ENCODE measurements at regions not wholly inside any gene's neighbourhood (a gene's known extent, or its start where the extent isn't known, plus 50 kb on each side); places are given as distances from the start of the nearest gene placed in this dataset.
A peak's percentile ranks its signal among the peaks of the same experiment; 100 is the strongest.

GRCh38 chr9:81108391-81108790 is 581.0 kb downstream of the TLE1 start:
- Histone ChIP-seq H3K36me3 (no peaks in the 10 kb centered on the region), H3K27me3 (no peaks in the 10 kb centered on the region), H3K27ac (no peak overlapping the region), H3K9me3 (no peaks in the 10 kb centered on the region), H3K4me1 (no peaks in the 10 kb centered on the region), H3K4me3 (no peak overlapping the region)
- intact Hi-C loops (cut with DNase I) = no loop called here
- DNase-seq (ENCODE audit: extremely low spot score in 2 of 2) = no peak
- TF ChIP-seq POLR2A (IDR thresholded peaks at IDR 0.05) (no peak), POLR2AphosphoS5 (IDR thresholded peaks at IDR 0.05; ENCODE audit: insufficient read depth in 1 of 2, low read depth in 1 of 2) (no peak), CTCF (IDR thresholded peaks at IDR 0.05) (no peak)

- Histone ChIP-seq H3K27ac (no peak overlapping the region), H3K4me3 (no peak overlapping the region), H3K36me3 (no peaks in the 10 kb centered on the region), H3K9me3 (no peaks in the 10 kb centered on the region), H3K4me1 (no peaks in the 10 kb centered on the region), H3K27me3 (no peaks in the 10 kb centered on the region)
- DNase-seq (ENCODE audit: extremely low spot score in 2 of 2) = no peak
- TF ChIP-seq POLR2AphosphoS5 (IDR thresholded peaks at IDR 0.05; ENCODE audit: insufficient read depth in 1 of 2, low read depth in 1 of 2) (no peak), CTCF (IDR thresholded peaks at IDR 0.05) (peak in 1 of 3 experiments; percentile 8)
- intact Hi-C loops (cut with DNase I) = no loop called here
These were observed 585.5 kb downstream of the TLE1 start for GRCh38 chr9:81103597-81104471.

- peaks cover 12% of the 10 kb centered on the region for H3K4me1 ChIP-seq
- no peak for DNase-seq (ENCODE audit: extremely low spot score in 2 of 2)
- no peak for TF ChIP-seq CTCF (IDR thresholded peaks at IDR 0.05)
- no peak for TF ChIP-seq POLR2A (IDR thresholded peaks at IDR 0.05)
- TF ChIP-seq POLR2AphosphoS5 (IDR thresholded peaks at IDR 0.05; ENCODE audit: insufficient read depth in 1 of 2, low read depth in 1 of 2) = no peak
- H3K27ac ChIP-seq = peak overlapping the region; percentile 30
- H3K9me3 ChIP-seq = no peaks in the 10 kb centered on the region
- intact Hi-C loops (cut with DNase I) = no loop called here
- no peak overlapping the region for H3K4me3 ChIP-seq
- H3K27me3 ChIP-seq = no peaks in the 10 kb centered on the region
- no peaks in the 10 kb centered on the region for H3K36me3 ChIP-seq
These were observed 592.1 kb downstream of the TLE1 start for GRCh38 chr9:81097131-81097847.

GRCh38 chr9:81096625-81097024 is 592.7 kb downstream of the TLE1 start:
- no peaks in the 10 kb centered on the region for H3K36me3 ChIP-seq
- TF ChIP-seq POLR2AphosphoS5 (IDR thresholded peaks at IDR 0.05; ENCODE audit: insufficient read depth in 1 of 2, low read depth in 1 of 2) (peak in 1 of 2 donors; percentile 35), POLR2A (IDR thresholded peaks at IDR 0.05) (no peak), CTCF (IDR thresholded peaks at IDR 0.05) (no peak)
- H3K27ac ChIP-seq = peak overlapping the region; percentile 30
- no peaks in the 10 kb centered on the region for H3K27me3 ChIP-seq
- no peaks in the 10 kb centered on the region for H3K9me3 ChIP-seq
- no peak for DNase-seq (ENCODE audit: extremely low spot score in 2 of 2)
- H3K4me3 ChIP-seq = no peak overlapping the region
- peaks cover 12% of the 10 kb centered on the region for H3K4me1 ChIP-seq
- intact Hi-C loops (cut with DNase I) = no loop called here

- DNase-seq (ENCODE audit: extremely low spot score in 2 of 2) = no peak
- no peak for TF ChIP-seq POLR2AphosphoS5 (IDR thresholded peaks at IDR 0.05; ENCODE audit: insufficient read depth in 1 of 2, low read depth in 1 of 2)
- TF ChIP-seq POLR2A (IDR thresholded peaks at IDR 0.05) = no peak
- TF ChIP-seq CTCF (IDR thresholded peaks at IDR 0.05) = no peak
- no peak overlapping the region for H3K4me3 ChIP-seq
- no peaks in the 10 kb centered on the region for H3K9me3 ChIP-seq
- intact Hi-C loops (cut with DNase I) = no loop called here
- H3K27ac ChIP-seq = no peak overlapping the region
- no peaks in the 10 kb centered on the region for H3K36me3 ChIP-seq
- peaks cover 2% of the 10 kb centered on the region for H3K4me1 ChIP-seq
- no peaks in the 10 kb centered on the region for H3K27me3 ChIP-seq
These were observed 597.3 kb downstream of the TLE1 start for GRCh38 chr9:81092057-81092456.

Data from vagina (tissue), 2 donors.